ENCODE measurements at regions not wholly inside any gene's neighbourhood (a gene's known extent, or its start where the extent isn't known, plus 50 kb on each side); places are given as distances from the start of the nearest gene placed in this dataset.
A peak's percentile ranks its signal among the peaks of the same experiment; 100 is the strongest.

DNA sequence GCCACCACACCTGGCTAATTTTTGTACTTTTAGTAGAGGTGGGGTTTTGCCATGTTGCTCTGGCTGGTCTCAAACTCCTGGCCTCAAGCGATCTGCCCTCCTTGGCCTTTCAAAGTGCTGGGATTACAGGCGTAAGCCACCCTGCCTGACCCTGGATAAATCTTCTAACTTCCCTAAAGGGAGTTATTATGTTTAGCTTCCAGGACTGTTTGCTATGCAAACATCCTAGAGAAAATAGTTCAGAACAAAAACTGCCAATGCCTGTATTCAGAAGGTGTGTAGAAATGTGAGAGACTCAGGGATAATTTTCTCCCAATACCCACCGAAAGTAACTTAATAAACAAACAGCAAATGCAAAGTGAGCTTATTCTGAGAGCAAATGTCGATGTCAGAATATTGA lies 301.2 kb downstream of the TGFB2 start:
- no peaks in the 10 kb centered on the region for H3K27me3 ChIP-seq (ENCODE audit: control insufficient read depth in 1 of 2, insufficient read depth in 1 of 2, low read length in 2 of 2)
- no peaks in the 10 kb centered on the region for H3K79me1 ChIP-seq (replicated peaks; ENCODE audit: low read length, poor library complexity, severe bottlenecking)
- no peak for DNase-seq
- H3K4me1 ChIP-seq (ENCODE audit: control insufficient read depth, insufficient read depth, low read depth, low read length) = peaks cover 4% of the 10 kb centered on the region
- H3K18ac ChIP-seq (ENCODE audit: low read depth in 1 of 2, low read length in 2 of 2) = no peak overlapping the region
- no peak overlapping the region for H2BK12ac ChIP-seq (ENCODE audit: low read length in 2 of 2)
- no peak overlapping the region for H3K4me3 ChIP-seq (ENCODE audit: insufficient read depth in 1 of 2, low read depth in 1 of 2, low read length in 2 of 2)
- H3K27ac ChIP-seq (ENCODE audit: low read length, poor library complexity, severe bottlenecking) = no peak overlapping the region
- no peak overlapping the region for H4K8ac ChIP-seq (ENCODE audit: low read length)
- WGBS = 89% methylated on average over 3 of the region's 4 CpGs
- H3K4me2 ChIP-seq (ENCODE audit: low read length, poor library complexity, severe bottlenecking) = no peak overlapping the region
- no peaks in the 10 kb centered on the region for H3K9me3 ChIP-seq (ENCODE audit: control insufficient read depth, low read length)
- H3K4ac ChIP-seq (ENCODE audit: low read depth in 1 of 2, low read length in 2 of 2) = no peak overlapping the region
- H2AFZ ChIP-seq (ENCODE audit: low read depth, low read length) = no peak overlapping the region
- H2BK5ac ChIP-seq (ENCODE audit: low read depth, low read length, poor library complexity, severe bottlenecking) = no peak overlapping the region
- no peak overlapping the region for H3K23ac ChIP-seq (ENCODE audit: low read length in 2 of 2)
- no peaks in the 10 kb centered on the region for H3K36me3 ChIP-seq (ENCODE audit: control insufficient read depth in 1 of 2, insufficient read depth in 2 of 2, low read depth in 1 of 2, low read length in 2 of 2)
- no peak overlapping the region for H3K9ac ChIP-seq (ENCODE audit: low read length)
- H2BK120ac ChIP-seq (ENCODE audit: low read depth, low read length) = no peak overlapping the region
- no peak overlapping the region for H4K91ac ChIP-seq (ENCODE audit: low read length)
- no peak overlapping the region for H3K14ac ChIP-seq (ENCODE audit: low read length in 2 of 2)
- no peak overlapping the region for H2AK5ac ChIP-seq (ENCODE audit: low read length, severe bottlenecking)
- no peak overlapping the region for H2BK15ac ChIP-seq (ENCODE audit: low read depth, poor library complexity, severe bottlenecking)

DNA sequence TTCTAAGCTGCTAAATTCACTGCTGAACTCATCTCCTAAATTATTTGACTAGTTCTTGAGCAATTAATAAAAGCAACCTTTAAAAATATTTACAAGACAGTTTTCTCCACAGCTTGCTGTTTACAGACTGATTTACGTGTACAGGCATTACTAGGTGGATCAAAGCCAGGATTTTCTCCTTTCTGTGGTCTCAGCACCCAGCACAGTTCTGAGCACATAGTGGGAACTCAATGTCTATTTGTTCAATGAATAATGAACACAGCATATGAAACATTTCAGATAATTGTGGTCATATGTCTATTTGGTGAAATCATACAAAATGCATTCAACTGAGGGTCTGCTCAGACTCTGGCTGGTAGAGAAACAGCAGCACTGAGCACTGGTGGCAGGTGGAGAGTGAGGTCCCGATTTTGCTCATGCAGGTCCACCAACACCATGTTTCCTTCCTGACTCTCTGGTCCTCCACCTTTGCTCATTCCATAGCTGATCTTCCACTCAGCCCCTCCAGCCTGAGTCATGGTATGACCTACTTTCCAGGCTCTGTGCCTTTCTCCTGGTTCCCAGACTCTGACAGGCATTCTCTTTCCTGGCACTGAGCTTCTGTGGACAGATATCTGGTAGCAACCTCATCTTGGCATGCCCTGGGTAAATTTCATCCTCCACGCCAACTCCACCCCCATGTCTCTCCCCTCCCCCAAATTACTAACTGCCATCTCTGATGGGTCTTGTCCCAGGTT lies 311.3 kb downstream of the TGFB2 start:
- Histone ChIP-seq H3K36me3 (ENCODE audit: control insufficient read depth in 1 of 2, insufficient read depth in 2 of 2, low read depth in 1 of 2, low read length in 2 of 2) (no peaks in the 10 kb centered on the region), H4K91ac (ENCODE audit: low read length) (no peak overlapping the region), H2BK120ac (ENCODE audit: low read depth, low read length) (no peak overlapping the region), H4K8ac (ENCODE audit: low read length) (no peak overlapping the region), H3K9ac (ENCODE audit: low read length) (no peak overlapping the region), H2BK5ac (ENCODE audit: low read depth, low read length, poor library complexity, severe bottlenecking) (no peak overlapping the region), H3K18ac (ENCODE audit: low read depth in 1 of 2, low read length in 2 of 2) (no peak overlapping the region), H3K79me1 (replicated peaks; ENCODE audit: low read length, poor library complexity, severe bottlenecking) (no peaks in the 10 kb centered on the region), H3K4me2 (ENCODE audit: low read length, poor library complexity, severe bottlenecking) (no peak overlapping the region), H3K4me3 (ENCODE audit: insufficient read depth in 1 of 2, low read depth in 1 of 2, low read length in 2 of 2) (no peak overlapping the region), H2BK15ac (ENCODE audit: low read depth, poor library complexity, severe bottlenecking) (no peak overlapping the region), H3K27ac (ENCODE audit: low read length, poor library complexity, severe bottlenecking) (no peak overlapping the region), H3K14ac (ENCODE audit: low read length in 2 of 2) (no peak overlapping the region), H2BK12ac (ENCODE audit: low read length in 2 of 2) (no peak overlapping the region), H3K9me3 (ENCODE audit: control insufficient read depth, low read length) (no peaks in the 10 kb centered on the region), H3K4ac (ENCODE audit: low read depth in 1 of 2, low read length in 2 of 2) (no peak overlapping the region), H3K4me1 (ENCODE audit: control insufficient read depth, insufficient read depth, low read depth, low read length) (peaks cover 5% of the 10 kb centered on the region), H3K23ac (ENCODE audit: low read length in 2 of 2) (no peak overlapping the region), H2AK5ac (ENCODE audit: low read length, severe bottlenecking) (peak overlapping the region; percentile 28), H2AFZ (ENCODE audit: low read depth, low read length) (no peak overlapping the region), H3K27me3 (ENCODE audit: control insufficient read depth in 1 of 2, insufficient read depth in 1 of 2, low read length in 2 of 2) (no peaks in the 10 kb centered on the region)
- WGBS = over 99% methylated on average over 3 of the region's 3 CpGs
- DNase-seq = no peak

DNA sequence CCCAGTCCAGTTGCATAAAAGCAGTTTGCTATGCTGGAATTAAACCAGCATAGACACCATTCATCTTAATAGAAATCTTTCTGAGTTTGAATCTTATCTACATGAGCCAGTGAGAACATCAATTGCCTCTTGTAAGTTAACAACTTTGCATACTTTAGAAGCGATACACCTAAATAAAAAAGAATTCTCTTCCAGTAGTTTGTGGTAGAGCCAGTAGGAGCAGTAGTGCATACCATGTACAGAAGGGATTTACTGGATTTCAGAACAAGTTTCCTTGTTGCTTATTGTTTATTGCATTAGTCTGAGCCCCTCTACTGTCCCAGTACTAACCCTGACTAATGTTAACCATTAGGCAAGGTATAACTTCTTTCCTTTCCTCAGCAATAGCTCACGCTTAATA lies 313.1 kb downstream of the TGFB2 start:
- no peak overlapping the region for H3K4me2 ChIP-seq (ENCODE audit: low read length, poor library complexity, severe bottlenecking)
- H3K36me3 ChIP-seq (ENCODE audit: control insufficient read depth in 1 of 2, insufficient read depth in 2 of 2, low read depth in 1 of 2, low read length in 2 of 2) = no peaks in the 10 kb centered on the region
- no peak overlapping the region for H3K4me3 ChIP-seq (ENCODE audit: insufficient read depth in 1 of 2, low read depth in 1 of 2, low read length in 2 of 2)
- no peaks in the 10 kb centered on the region for H3K27me3 ChIP-seq (ENCODE audit: control insufficient read depth in 1 of 2, insufficient read depth in 1 of 2, low read length in 2 of 2)
- H3K18ac ChIP-seq (ENCODE audit: low read depth in 1 of 2, low read length in 2 of 2) = no peak overlapping the region
- H4K8ac ChIP-seq (ENCODE audit: low read length) = no peak overlapping the region
- H3K9me3 ChIP-seq (ENCODE audit: control insufficient read depth, low read length) = no peaks in the 10 kb centered on the region
- DNase-seq = no peak
- H2AK5ac ChIP-seq (ENCODE audit: low read length, severe bottlenecking) = peak overlapping the region; percentile 47
- H4K91ac ChIP-seq (ENCODE audit: low read length) = no peak overlapping the region
- H2BK5ac ChIP-seq (ENCODE audit: low read depth, low read length, poor library complexity, severe bottlenecking) = no peak overlapping the region
- peaks cover 5% of the 10 kb centered on the region for H3K4me1 ChIP-seq (ENCODE audit: control insufficient read depth, insufficient read depth, low read depth, low read length)
- no peak overlapping the region for H2BK120ac ChIP-seq (ENCODE audit: low read depth, low read length)
- H3K14ac ChIP-seq (ENCODE audit: low read length in 2 of 2) = no peak overlapping the region
- no peak overlapping the region for H3K23ac ChIP-seq (ENCODE audit: low read length in 2 of 2)
- 73% methylated on average over 1 of the region's 2 CpGs for WGBS
- H3K27ac ChIP-seq (ENCODE audit: low read length, poor library complexity, severe bottlenecking) = peak overlapping the region; percentile 94
- no peak overlapping the region for H3K9ac ChIP-seq (ENCODE audit: low read length)
- H2AFZ ChIP-seq (ENCODE audit: low read depth, low read length) = no peak overlapping the region
- no peak overlapping the region for H3K4ac ChIP-seq (ENCODE audit: low read depth in 1 of 2, low read length in 2 of 2)
- H2BK15ac ChIP-seq (ENCODE audit: low read depth, poor library complexity, severe bottlenecking) = no peak overlapping the region
- H2BK12ac ChIP-seq (ENCODE audit: low read length in 2 of 2) = no peak overlapping the region
- H3K79me1 ChIP-seq (replicated peaks; ENCODE audit: low read length, poor library complexity, severe bottlenecking) = no peaks in the 10 kb centered on the region

DNA sequence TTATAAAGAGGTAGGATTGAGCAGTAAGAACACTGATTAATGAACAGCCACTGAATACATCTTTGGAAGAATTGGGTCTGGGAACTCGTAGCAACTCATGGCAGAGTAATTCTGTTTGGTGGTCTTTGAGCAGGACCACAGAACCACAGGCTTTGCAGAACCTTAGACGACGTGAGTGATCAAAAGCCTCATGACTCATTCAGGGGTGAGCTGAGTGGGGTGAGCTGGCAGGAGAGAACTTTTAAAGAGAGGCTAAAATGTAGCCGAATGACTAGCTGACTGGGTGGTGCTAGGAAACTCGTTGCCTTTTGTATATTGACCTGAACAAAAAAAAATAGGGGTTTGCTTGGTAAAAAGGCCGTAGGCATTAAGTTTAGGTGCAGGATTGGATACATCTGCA lies 313.8 kb downstream of the TGFB2 start:
- Histone ChIP-seq H3K36me3 (ENCODE audit: control insufficient read depth in 1 of 2, insufficient read depth in 2 of 2, low read depth in 1 of 2, low read length in 2 of 2) (no peaks in the 10 kb centered on the region), H3K4me3 (ENCODE audit: insufficient read depth in 1 of 2, low read depth in 1 of 2, low read length in 2 of 2) (no peak overlapping the region), H3K18ac (ENCODE audit: low read depth in 1 of 2, low read length in 2 of 2) (no peak overlapping the region), H2AFZ (ENCODE audit: low read depth, low read length) (no peak overlapping the region), H3K9me3 (ENCODE audit: control insufficient read depth, low read length) (no peaks in the 10 kb centered on the region), H3K14ac (ENCODE audit: low read length in 2 of 2) (no peak overlapping the region), H3K4ac (ENCODE audit: low read depth in 1 of 2, low read length in 2 of 2) (no peak overlapping the region), H2BK5ac (ENCODE audit: low read depth, low read length, poor library complexity, severe bottlenecking) (no peak overlapping the region), H3K4me1 (ENCODE audit: control insufficient read depth, insufficient read depth, low read depth, low read length) (peaks cover 5% of the 10 kb centered on the region), H3K79me1 (replicated peaks; ENCODE audit: low read length, poor library complexity, severe bottlenecking) (no peaks in the 10 kb centered on the region), H2AK5ac (ENCODE audit: low read length, severe bottlenecking) (no peak overlapping the region), H2BK12ac (ENCODE audit: low read length in 2 of 2) (no peak overlapping the region), H3K9ac (ENCODE audit: low read length) (peak overlapping the region; percentile 33), H3K23ac (ENCODE audit: low read length in 2 of 2) (no peak overlapping the region), H3K27me3 (ENCODE audit: control insufficient read depth in 1 of 2, insufficient read depth in 1 of 2, low read length in 2 of 2) (no peaks in the 10 kb centered on the region), H3K27ac (ENCODE audit: low read length, poor library complexity, severe bottlenecking) (peak overlapping the region; percentile 94), H2BK120ac (ENCODE audit: low read depth, low read length) (no peak overlapping the region), H4K8ac (ENCODE audit: low read length) (no peak overlapping the region), H2BK15ac (ENCODE audit: low read depth, poor library complexity, severe bottlenecking) (no peak overlapping the region), H3K4me2 (ENCODE audit: low read length, poor library complexity, severe bottlenecking) (peak overlapping the region; percentile 25), H4K91ac (ENCODE audit: low read length) (no peak overlapping the region)
- DNase-seq = peak; percentile 76
- WGBS = 2% methylated on average over 5 of the region's 6 CpGs

Data from mesenchymal stem cell (in vitro differentiated cells and primary cell).